ENCODE measurements at regions not wholly inside any gene's neighbourhood (a gene's known extent, or its start where the extent isn't known, plus 50 kb on each side); places are given as distances from the start of the nearest gene placed in this dataset.
"Not testable (repeated sequence)": the region's sequence is repeated elsewhere in the genome, so short reads cannot be mapped to it uniquely, and the experiment has no call there.

DNA sequence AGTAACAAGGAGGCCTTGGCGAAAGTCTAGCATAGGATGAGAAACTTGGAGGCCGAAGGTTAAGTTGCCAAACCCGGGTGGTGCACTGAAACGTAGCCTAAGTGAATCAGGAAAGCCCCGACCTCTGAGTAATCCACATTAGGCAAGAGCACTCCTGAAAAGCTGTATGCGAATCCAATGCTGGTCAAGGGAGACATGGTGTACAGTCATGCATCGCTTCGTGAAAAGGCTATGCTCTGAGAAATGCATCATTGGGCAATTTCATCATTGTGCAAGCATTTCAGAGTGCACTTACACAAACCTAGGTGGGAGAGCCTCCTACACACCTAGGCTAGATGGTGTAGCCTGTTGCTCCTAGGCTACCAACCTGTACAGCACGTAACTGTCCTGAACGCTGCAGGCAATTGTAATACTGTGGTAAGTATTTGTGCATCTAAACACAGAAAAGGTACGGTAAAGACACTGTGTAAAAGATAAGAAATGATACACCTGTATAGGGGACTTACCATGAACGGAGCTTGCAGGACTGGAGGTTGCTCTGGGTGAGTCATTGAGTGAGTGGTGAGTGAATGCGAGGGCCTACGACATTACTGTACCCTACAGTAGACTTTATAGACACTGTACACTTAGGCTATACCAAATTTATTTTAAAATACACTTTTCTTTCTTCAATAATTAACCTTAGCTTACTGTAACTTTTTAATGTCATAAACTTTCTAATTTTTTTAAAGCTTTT, 222.5 kb downstream of the SHQ1 start:
- no peak for DNase-seq

- no peak for DNase-seq
Measured at GRCh38 chr3:72624656-72625055, 223.6 kb downstream of the SHQ1 start.

GRCh38 chr3:72618739-72619138, 229.5 kb downstream of the SHQ1 start:
- DNase-seq: no peak

DNA sequence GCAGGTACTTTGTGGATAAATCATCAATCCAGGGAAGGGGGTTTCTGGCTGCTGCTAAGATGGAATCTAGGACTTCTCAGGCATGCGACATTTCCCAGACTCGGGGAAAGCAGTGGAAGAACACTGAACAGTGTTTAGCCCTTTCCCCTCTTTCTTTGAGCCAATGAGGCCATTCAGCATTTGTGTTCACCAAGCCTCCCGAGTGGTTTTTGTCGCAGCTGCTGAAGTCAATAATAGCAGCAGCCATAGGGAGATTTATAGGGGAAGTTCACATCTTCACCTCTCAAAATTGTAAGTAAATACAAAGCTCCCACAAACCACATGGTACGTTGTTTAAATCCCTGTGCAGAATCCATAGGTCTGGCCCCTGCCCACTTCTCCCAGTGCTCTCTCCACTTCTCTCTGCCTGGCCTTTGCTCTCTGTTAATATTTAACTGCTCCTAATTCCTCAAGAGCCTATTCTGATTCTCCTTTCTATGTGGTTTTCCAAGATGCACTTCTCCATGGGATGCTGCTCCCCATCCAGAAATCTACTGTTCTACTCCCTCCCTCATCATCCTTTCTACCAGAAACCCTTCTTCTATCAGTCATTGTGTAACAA, 230.7 kb downstream of the SHQ1 start:
- no peak for DNase-seq

- DNase-seq: no peak
Measured at GRCh38 chr3:72615776-72616175, 232.5 kb downstream of the SHQ1 start.

DNA sequence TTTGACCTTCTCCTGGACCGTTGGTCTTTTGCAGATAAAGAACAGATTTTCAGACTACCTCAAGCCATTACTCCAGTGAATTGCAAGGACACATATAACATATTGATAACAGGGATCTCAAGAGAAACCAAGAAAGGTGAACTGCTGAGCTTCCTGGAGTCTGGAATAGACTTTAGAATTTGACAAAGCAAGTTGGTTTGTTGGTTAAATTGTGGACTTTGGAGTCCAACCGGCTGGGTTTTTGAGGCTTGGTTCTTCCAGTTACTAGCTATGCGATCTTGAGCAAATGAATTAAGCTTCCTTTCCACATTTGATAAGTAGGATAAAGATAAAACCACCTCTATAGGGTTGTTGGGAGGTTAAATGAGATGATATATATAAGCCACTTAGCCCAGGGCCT, 233.1 kb downstream of the SHQ1 start:
- DNase-seq: no peak

DNA sequence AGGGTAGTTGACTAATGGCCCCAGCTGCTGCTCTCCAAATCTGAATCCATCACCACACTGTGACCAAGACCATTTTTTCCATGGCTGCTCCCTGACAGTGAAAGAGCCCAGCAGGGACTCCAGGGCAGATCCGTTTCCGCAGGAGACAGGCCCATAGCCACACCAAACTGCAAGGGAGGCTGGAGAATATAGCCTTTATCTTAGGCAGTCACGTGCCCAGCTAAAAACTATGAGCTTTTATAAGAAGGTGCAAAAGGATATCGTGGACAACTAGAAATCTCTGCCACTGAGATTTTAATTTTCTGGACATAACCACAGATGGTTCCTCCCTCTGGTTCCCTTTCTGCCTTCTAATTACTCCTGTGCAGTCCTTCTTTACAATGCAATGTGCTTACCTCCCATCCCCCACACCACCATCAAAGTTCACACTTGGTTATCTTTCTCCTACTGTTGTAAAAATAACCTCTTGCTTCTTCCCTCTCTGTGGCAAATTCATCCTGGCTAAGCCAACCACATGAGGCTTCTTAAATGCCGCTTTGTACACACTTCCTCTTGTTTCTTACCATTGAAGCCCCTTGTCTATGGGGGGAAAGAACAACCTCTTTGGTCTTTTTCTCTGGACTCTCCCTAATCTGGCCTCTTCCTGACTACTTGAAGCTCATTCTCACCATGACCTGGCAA, 233.7 kb downstream of the SHQ1 start:
- no peak for DNase-seq

GRCh38 chr3:72613871-72614270, 234.4 kb downstream of the SHQ1 start:
- no peak for DNase-seq

DNA sequence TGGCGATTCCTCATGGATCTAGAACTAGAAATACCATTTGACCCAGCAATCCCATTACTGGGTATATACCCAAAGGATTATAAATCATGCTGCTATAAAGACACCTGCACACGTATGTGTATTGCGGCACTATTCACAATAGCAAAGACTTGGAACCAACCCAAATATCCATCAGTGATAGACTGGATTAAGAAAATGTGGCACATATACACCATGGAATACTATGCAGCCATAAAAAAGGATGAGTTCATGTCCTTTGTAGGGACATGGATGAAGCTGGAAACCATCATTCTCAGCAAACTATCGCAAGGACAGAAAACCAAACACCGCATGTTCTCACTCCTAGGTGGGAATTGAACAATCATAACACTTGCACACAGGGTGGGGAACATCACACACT, 239.1 kb downstream of the SHQ1 start:
- not testable (repeated sequence) for DNase-seq

DNA sequence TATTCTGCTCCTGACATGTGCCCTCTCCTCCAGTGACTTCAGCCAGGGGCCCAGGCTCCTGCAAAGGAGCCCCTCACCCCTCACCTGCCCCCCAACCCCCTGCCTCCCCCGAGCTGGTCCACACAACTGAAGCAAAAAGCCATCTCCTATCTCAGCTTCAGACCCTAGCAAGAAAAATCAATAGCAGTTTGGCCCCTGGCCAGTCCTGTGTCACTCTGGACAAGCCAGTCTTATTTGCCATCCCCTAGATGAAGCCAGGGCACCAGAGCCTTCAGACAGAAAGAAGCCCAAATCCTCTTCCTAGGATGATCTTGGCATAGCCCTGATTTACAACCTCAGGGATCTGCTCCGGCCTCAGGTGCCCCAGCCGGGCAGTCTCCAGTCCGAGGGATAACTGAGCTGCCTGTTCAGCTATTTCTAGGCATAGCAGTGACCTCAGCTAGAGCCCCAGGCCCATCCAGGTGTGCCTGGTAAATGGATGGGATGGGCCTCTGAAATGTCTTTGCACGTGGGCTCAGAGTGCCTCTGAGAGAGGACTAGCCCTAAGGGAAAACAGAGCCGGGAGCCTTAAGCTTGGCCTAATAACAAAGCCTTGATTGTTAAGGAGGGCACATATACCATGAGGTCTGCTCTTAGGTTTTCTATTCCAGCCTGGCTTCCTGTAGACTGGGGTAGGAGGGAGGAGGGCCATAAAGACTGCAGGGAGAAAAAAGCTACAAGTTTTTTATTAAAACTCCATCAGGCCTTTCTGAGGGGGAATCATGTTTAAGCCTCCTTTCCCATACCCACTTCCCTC, 242.0 kb downstream of the SHQ1 start:
- DNase-seq: no peak

GRCh38 chr3:72604328-72604727, 243.9 kb downstream of the SHQ1 start:
- DNase-seq: no peak

DNA sequence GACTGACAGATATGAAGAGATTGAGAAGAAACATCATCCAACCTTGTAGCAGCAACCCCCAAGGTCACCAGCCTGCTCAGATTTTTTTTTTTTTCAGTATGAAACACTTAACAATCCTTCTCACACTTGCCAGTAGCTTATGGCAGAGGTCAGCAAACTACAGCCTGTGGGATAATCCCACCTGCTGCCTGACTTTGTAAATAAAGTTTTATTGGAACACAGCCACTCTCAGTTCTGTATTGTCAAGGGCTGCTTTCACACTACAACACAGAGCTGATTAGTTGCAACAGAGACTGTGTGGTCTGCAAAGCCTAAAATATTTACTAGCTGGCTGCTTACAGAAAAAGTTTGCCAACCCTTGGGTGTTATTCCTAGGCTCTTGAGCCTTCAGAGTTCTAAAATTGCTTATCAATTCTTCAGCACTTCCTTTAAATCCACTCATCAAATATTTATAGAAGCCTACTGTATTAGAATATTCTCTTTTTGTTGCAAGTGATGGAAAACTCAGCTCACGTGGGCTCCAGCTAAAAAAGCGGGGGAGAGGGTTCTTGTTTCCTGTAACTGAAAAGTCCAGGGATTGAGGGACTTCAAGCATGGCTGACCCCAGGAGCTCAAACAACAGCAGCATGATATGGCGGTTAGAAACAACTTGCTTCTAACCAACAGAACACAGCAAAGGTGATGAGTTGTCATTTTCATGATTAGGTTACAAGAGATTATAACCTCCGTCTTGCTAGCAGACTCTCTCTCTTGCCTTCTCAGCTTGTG, 246.1 kb downstream of the SHQ1 start:
- DNase-seq: no peak

DNA sequence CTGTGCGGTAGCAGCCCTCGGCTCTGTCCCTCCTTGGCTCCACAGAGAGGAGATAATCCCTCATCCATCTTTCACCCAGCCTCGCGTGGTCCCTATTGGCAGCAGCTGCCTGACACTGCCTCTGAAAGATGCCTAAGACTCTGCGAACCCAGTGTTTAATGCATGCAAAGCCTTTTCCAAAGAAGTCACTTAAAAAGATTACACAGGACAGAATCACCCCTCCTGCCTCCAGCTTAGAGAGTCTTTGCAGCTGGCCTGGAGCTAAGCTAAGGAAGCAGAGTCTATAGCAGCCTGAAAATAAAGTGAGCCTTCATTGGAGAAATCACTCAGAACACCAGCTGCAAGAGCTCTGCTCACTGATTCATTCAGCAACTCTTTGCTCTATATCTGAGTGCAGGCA, 247.2 kb downstream of the SHQ1 start:
- no peak for DNase-seq

DNA sequence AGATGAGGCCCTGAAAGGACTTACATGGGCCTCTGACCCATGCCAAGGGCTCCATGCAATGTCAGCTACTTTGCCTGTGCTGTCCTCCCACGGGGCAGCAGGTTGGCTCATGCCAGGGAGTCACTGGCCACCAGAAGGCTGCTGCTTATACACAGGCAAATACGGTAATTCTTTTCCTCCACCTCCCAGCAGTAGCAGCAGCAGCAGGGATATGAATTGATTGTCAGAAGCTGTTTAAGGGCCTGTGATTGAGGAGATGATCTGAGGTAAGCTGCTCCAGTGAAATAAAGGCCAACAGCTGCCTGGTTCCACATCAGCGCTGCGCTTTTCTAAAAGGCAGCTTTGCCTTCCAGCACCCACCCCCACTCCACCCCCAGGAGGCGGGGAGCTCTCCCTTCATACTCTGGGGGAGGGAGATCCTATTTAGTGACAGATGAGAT, 250.5 kb downstream of the SHQ1 start:
- no peak for DNase-seq

GRCh38 chr3:72597043-72597442, 251.2 kb downstream of the SHQ1 start:
- no peak for DNase-seq

DNA sequence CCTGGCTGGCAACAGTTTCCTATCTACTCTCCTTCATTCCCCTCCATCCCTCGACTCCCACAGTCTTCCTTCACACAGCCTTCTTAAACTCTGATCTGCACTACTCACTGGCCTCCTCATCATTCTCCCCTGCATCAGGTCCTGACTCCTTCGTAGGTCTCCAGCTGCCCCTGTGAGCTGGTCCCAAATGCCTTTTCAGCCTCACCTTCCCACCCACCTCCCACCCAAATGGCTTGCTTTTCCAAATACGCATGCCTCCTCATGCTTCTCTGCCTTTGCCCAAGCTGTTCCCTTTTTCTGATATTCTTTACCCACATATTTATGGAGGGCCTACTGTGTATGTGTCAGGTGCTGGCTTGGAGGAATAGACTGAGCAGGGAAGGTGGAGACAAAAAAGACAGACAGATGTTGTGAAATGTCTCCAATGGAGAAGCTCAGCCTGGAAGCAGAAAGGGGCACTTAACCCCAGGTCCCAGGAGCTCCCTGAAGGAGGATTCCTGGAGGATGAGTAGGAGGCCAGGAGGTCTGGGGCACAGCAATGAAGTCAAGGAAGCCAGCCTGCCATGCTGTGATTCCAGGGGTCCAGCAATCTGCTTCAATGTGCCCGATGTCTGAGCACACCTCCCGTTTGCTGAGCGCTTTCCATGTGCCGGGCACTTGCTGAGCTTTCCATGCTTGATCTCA, 252.2 kb downstream of the SHQ1 start:
- no peak for DNase-seq

GRCh38 chr3:72595376-72595775, 252.9 kb downstream of the SHQ1 start:
- DNase-seq: no peak

DNA sequence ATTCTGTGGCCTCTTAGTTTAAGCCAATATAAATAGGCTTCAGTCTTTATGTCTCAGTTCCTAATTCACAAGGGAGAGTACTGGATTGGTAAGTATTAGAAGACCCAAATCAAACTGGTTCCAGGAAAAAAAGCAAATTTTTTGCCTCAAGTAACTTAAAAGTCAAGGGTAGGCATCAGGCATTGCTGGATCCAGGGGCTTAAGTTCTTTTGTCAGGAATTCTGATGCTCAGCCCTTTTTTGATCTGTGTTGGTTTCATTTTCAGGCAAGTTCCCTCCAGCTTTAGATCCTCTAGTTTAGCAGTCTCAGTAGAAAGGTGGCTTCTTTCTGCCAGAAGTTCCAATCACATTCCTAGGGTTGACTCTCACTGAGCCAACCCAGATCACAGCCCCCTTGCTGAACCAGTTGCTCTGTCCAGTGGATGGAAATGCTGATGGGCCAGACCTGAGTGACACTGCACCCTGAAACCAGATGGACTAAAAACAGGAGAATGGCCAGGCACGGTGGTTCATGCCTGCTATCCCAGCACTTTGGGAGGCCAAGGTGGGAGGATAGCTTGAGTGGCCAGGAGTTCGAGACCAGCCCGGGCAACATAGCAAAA, 253.5 kb downstream of the SHQ1 start:
- no peak for DNase-seq

DNA sequence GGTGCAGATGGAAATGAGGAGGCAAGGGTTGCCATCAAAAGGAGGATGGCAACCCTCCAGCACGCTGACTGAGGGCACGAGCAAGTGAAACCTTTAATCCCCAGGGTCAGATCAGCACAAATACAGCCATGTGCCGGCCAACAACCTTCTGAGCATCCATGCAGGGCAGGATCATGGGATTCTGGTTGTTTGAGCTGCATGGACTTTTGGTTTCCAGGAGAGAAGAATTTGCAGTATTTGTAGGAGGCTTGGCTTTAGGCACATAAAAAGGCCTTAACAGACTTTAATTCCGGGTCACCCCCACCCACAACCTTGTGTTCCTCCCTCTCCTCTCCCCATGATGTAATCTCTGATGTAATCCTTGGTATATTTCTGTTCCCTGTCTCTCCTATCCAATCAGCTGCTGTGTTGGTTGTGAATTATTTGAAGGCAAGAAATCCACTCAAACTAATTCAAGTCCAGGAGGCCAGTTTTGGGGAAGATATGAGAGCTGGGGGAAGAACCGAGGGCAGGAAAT, 254.3 kb downstream of the SHQ1 start:
- DNase-seq: no peak

DNA sequence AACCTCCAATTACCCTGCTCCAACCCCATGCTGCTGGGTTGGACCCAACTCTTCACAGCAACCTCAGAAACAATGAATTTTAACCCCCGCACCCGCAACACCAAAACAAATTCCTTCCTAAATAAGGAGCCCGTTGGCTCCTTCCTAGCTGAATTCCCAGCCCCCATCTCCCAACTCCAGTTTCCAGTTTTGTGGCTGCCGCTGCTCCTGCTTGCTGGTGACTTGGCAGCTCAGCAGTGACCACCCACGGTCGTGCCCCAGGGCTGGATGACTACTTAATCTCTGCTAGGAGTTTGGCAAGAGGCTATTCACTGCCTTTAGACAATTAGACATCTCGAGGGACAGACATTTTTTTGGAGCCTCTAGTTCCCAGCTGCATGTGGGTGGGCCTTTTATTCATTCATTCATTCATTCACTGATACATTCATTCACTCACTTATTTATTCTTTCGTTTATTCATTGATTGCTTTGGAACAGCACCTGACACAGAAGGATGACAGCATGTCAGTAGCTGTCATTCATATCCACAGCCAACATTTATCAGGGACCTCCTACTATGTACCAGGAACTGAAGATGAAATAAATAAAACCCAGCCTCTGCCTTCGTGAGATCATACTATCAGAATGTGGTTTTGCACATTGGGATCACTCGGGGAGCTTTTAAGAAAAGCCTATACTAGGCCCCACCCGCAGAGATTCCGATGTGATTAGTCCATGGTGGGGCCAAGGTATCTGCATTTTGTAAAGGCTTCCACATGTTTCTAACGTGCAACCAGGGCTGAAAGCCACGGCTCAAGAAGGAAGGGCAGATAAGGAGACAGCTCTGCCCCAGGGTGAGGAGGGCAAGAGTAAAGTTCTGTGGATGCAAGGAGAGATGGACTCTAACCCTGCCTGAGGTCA, 256.5 kb downstream of the SHQ1 start:
- DNase-seq: no peak
